ENCODE measurements at regions not wholly inside any gene's neighbourhood (a gene's known extent, or its start where the extent isn't known, plus 50 kb on each side); places are given as distances from the start of the nearest gene placed in this dataset.
"Not testable (repeated sequence)": the region's sequence is repeated elsewhere in the genome, so short reads cannot be mapped to it uniquely, and the experiment has no call there.

- no peak for DNase-seq (ENCODE audit: low read depth)
These were observed 100.1 kb upstream of the GADD45A start for GRCh38 chr1:67584938-67585337.

GRCh38 chr1:67586596-67586995 lies 98.4 kb upstream of the GADD45A start:
- peak; percentile 77 for DNase-seq (ENCODE audit: low read depth)

GRCh38 chr1:67588178-67588855 lies 96.7 kb upstream of the GADD45A start:
- DNase-seq (ENCODE audit: low read depth): no peak

GRCh38 chr1:67589519-67590233 lies 95.3 kb upstream of the GADD45A start:
- no peak for DNase-seq (ENCODE audit: low read depth)

- DNase-seq (ENCODE audit: low read depth): peak; percentile 50
These were observed 94.7 kb upstream of the GADD45A start for GRCh38 chr1:67590329-67590728.

- DNase-seq (ENCODE audit: low read depth): no peak
These were observed 90.2 kb upstream of the GADD45A start for GRCh38 chr1:67594764-67595163.

GRCh38 chr1:67596674-67597073 lies 88.3 kb upstream of the GADD45A start:
- DNase-seq (ENCODE audit: low read depth): no peak

- no peak for DNase-seq (ENCODE audit: low read depth)
These were observed 87.7 kb upstream of the GADD45A start for GRCh38 chr1:67597336-67597735.

GRCh38 chr1:67599085-67599484 lies 85.9 kb upstream of the GADD45A start:
- no peak for DNase-seq (ENCODE audit: low read depth)

GRCh38 chr1:67601539-67601938 lies 83.5 kb upstream of the GADD45A start:
- no peak for DNase-seq (ENCODE audit: low read depth)

- no peak for DNase-seq (ENCODE audit: low read depth)
These were observed 83.0 kb upstream of the GADD45A start for GRCh38 chr1:67601955-67602354.

GRCh38 chr1:67604778-67605177 lies 80.2 kb upstream of the GADD45A start:
- no peak for DNase-seq (ENCODE audit: low read depth)

GRCh38 chr1:67605209-67605780 lies 79.7 kb upstream of the GADD45A start:
- DNase-seq (ENCODE audit: low read depth): no peak

- DNase-seq (ENCODE audit: low read depth): no peak
These were observed 77.7 kb upstream of the GADD45A start for GRCh38 chr1:67607286-67607685.

- no peak for DNase-seq (ENCODE audit: low read depth)
These were observed 77.3 kb upstream of the GADD45A start for GRCh38 chr1:67607699-67608098.

GRCh38 chr1:67608661-67609576 lies 76.1 kb upstream of the GADD45A start:
- no peak for DNase-seq (ENCODE audit: low read depth)

- no peak for DNase-seq (ENCODE audit: low read depth)
These were observed 75.2 kb upstream of the GADD45A start for GRCh38 chr1:67609577-67610341.

GRCh38 chr1:67610450-67610849 lies 74.6 kb upstream of the GADD45A start:
- DNase-seq (ENCODE audit: low read depth): no peak

- no peak for DNase-seq (ENCODE audit: low read depth)
These were observed 73.2 kb upstream of the GADD45A start for GRCh38 chr1:67611846-67612245.

GRCh38 chr1:67612788-67613241 lies 72.2 kb upstream of the GADD45A start:
- DNase-seq (ENCODE audit: low read depth): no peak

GRCh38 chr1:67613479-67613878 lies 71.5 kb upstream of the GADD45A start:
- DNase-seq (ENCODE audit: low read depth): not testable (repeated sequence)
